HEK293 (cell line): ENCODE measurements at regions not wholly inside any gene's neighbourhood (a gene's known extent, or its start where the extent isn't known, plus 50 kb on each side); places are given as distances from the start of the nearest gene placed in this dataset.

Experiments used
- CTCF ChIA-PET: fragments of 350-600 bp; formaldehyde crosslinking; extraction: SDS; loops from one replicate; lab custom pipeline; 2021; ENCODE audit warnings: antibody characterized with exemption; lab: Yijun Ruan, JAX
- POLR2A ChIA-PET: fragments of 300-600 bp; formaldehyde crosslinking; extraction: SDS; loops from one replicate; lab custom pipeline; 2020; ENCODE audit warnings: antibody characterized with exemption, inconsistent platforms; lab: Yijun Ruan, JAX
- H3K27ac ChIP-seq: fragments of 200-500 bp; sonication (Bioruptor generic); 2 replicates; pipeline ENCODE4 v1.5.1; 2014; ENCODE audit warnings: low read depth, low read length, control low read depth, inconsistent platforms; ENCODE audit errors: extremely low read depth
- H3K36me3 ChIP-seq, 2 experiments: fragments of 200-500 bp in 1 of 2; sonication (Bioruptor generic) in 1 of 2; 1 replicate in 1 of 2; 2 replicates in 1 of 2; pipeline ENCODE4 v1.5.1; 2014 to 2017; ENCODE audit warnings: inconsistent platforms in 2 of 2, low read length in 2 of 2; ENCODE audit not compliant: control insufficient read depth in 2 of 2, insufficient read depth in 1 of 2
- H3K4me1 ChIP-seq: fragments of 200-500 bp; sonication (Bioruptor generic); 2 replicates; pipeline ENCODE4 v1.5.1; 2014; ENCODE audit warnings: mild to moderate bottlenecking, low read length, inconsistent platforms; ENCODE audit not compliant: control insufficient read depth, insufficient read depth
- H3K4me3 ChIP-seq: 2 replicates; pipeline ENCODE4 v1.5.1; 2011; ENCODE audit warnings: low read depth, mild to moderate bottlenecking, control low read depth, low read length, moderate library complexity
- H3K9me3 ChIP-seq: fragments of 200-500 bp; sonication (Bioruptor generic); 2 replicates; pipeline ENCODE4 v1.5.1; 2014; ENCODE audit warnings: low read depth, low read length, inconsistent platforms; ENCODE audit not compliant: control insufficient read depth, insufficient read depth
- HOXD13 ChIP-seq: sonication (generic); formaldehyde crosslinking; IDR thresholded peaks from 2 replicates; pipeline ENCODE4 v1.8.0; 2022; ENCODE audit warnings: missing genetic modification reagents, borderline replicate concordance
- MYNN ChIP-seq: fragments of 450-650 bp; formaldehyde crosslinking; IDR thresholded peaks from 2 replicates; pipeline ENCODE4 v1.5.1; 2016; ENCODE audit warnings: missing biosample characterization, missing genetic modification characterization, borderline replicate concordance
- PRDM1 ChIP-seq: fragments of 450-650 bp; formaldehyde crosslinking; IDR thresholded peaks from 2 replicates; pipeline ENCODE4; 2016; ENCODE audit warnings: missing biosample characterization, missing genetic modification characterization
- PRDM10 ChIP-seq: fragments of 450-650 bp; formaldehyde crosslinking; IDR thresholded peaks from 2 replicates; pipeline ENCODE4 v1.5.1; 2016; ENCODE audit warnings: missing biosample characterization, missing genetic modification characterization
- SALL2 ChIP-seq: fragments of 450-650 bp; formaldehyde crosslinking; IDR thresholded peaks from 2 replicates; pipeline ENCODE4 v1.5.0; 2017; ENCODE audit warnings: missing biosample characterization, mild to moderate bottlenecking, missing genetic modification characterization, borderline replicate concordance
- SP2 ChIP-seq: fragments of 450-650 bp; formaldehyde crosslinking; IDR thresholded peaks from 2 replicates; pipeline ENCODE4 v1.5.1; 2016; ENCODE audit warnings: missing biosample characterization, missing genetic modification characterization
- ZBTB26 ChIP-seq: fragments of 450-650 bp; formaldehyde crosslinking; optimal IDR thresholded peaks from 2 replicates; pipeline ENCODE3; 2016; ENCODE audit warnings: missing biosample characterization, mild to moderate bottlenecking, missing genetic modification characterization
- ZBTB48 ChIP-seq: fragments of 450-650 bp; formaldehyde crosslinking; IDR thresholded peaks from 2 replicates; pipeline ENCODE4 v1.5.1; 2016; ENCODE audit warnings: missing biosample characterization, missing genetic modification characterization
- ZBTB7A ChIP-seq: fragments of 450-650 bp; formaldehyde crosslinking; IDR thresholded peaks from 2 replicates; pipeline ENCODE4 v1.5.1; 2016; ENCODE audit warnings: low read depth, missing biosample characterization, missing genetic modification characterization
- ZFP37 ChIP-seq: fragments of 450-650 bp; formaldehyde crosslinking; IDR thresholded peaks from 2 replicates; pipeline ENCODE4 v1.5.1; 2016; ENCODE audit warnings: missing biosample characterization, missing genetic modification characterization
- ZIC2 ChIP-seq: fragments of 450-650 bp; formaldehyde crosslinking; IDR thresholded peaks from 2 replicates; pipeline ENCODE4 v1.5.1; 2016; ENCODE audit warnings: missing biosample characterization, missing genetic modification characterization
- ZNF121 ChIP-seq: fragments of 450-650 bp; formaldehyde crosslinking; IDR thresholded peaks from 2 replicates; pipeline ENCODE4 v1.5.1; 2016; ENCODE audit warnings: missing biosample characterization, missing genetic modification characterization
- ZNF133 ChIP-seq: fragments of 450-650 bp; formaldehyde crosslinking; IDR thresholded peaks from 2 replicates; pipeline ENCODE4 v1.5.1; 2016; ENCODE audit warnings: missing biosample characterization, missing genetic modification characterization
- ZNF155 ChIP-seq: fragments of 450-650 bp; formaldehyde crosslinking; IDR thresholded peaks from 2 replicates; pipeline ENCODE4 v1.5.1; 2016; ENCODE audit warnings: missing biosample characterization, missing genetic modification characterization
- ZNF2 ChIP-seq: fragments of 450-650 bp; formaldehyde crosslinking; IDR thresholded peaks from 2 replicates; pipeline ENCODE4 v1.5.1; 2016; ENCODE audit warnings: missing biosample characterization, missing genetic modification characterization
- ZNF223 ChIP-seq: fragments of 450-650 bp; formaldehyde crosslinking; IDR thresholded peaks from 2 replicates; pipeline ENCODE4 v1.5.1; 2016; ENCODE audit warnings: missing biosample characterization, missing genetic modification characterization
- ZNF266 ChIP-seq: fragments of 450-650 bp; formaldehyde crosslinking; IDR thresholded peaks from 2 replicates; pipeline ENCODE4 v1.5.1; 2016; ENCODE audit warnings: missing biosample characterization, missing genetic modification characterization, low read depth
- ZNF324 ChIP-seq: fragments of 450-650 bp; formaldehyde crosslinking; IDR thresholded peaks from 2 replicates; pipeline ENCODE4 v1.5.1; 2016; ENCODE audit warnings: missing biosample characterization, missing genetic modification characterization
- ZNF350 ChIP-seq: fragments of 450-650 bp; formaldehyde crosslinking; IDR thresholded peaks from 2 replicates; pipeline ENCODE4 v1.5.0; 2017; ENCODE audit warnings: missing biosample characterization, mild to moderate bottlenecking, missing genetic modification characterization
- ZNF354C ChIP-seq: fragments of 450-650 bp; formaldehyde crosslinking; IDR thresholded peaks from 2 replicates; pipeline ENCODE4 v1.5.1; 2016; ENCODE audit warnings: missing biosample characterization, missing genetic modification characterization, low read depth, borderline replicate concordance
- ZNF37A ChIP-seq: fragments of 450-650 bp; IDR thresholded peaks from 2 replicates; pipeline ENCODE4 v1.5.1; 2018; ENCODE audit warnings: missing biosample characterization, missing genetic modification characterization
- ZNF514 ChIP-seq: fragments of 450-650 bp; formaldehyde crosslinking; IDR thresholded peaks from 2 replicates; pipeline ENCODE4 v1.5.1; 2016; ENCODE audit warnings: missing biosample characterization, missing genetic modification characterization
- ZNF571 ChIP-seq: fragments of 450-650 bp; formaldehyde crosslinking; IDR thresholded peaks from 2 replicates; pipeline ENCODE4 v1.5.0; 2017; ENCODE audit warnings: missing biosample characterization, missing genetic modification characterization
- ZNF626 ChIP-seq: fragments of 450-650 bp; sonication (Bioruptor Pico); formaldehyde crosslinking; IDR thresholded peaks from 2 replicates; pipeline ENCODE4 v1.5.1; 2018; ENCODE audit warnings: missing biosample characterization, missing genetic modification characterization, inconsistent platforms
- ZNF654 ChIP-seq: fragments of 450-650 bp; formaldehyde crosslinking; IDR thresholded peaks from 2 replicates; pipeline ENCODE4 v1.5.1; 2016; ENCODE audit warnings: low read depth, missing biosample characterization, missing genetic modification characterization
- ZNF660 ChIP-seq: fragments of 450-650 bp; IDR thresholded peaks from 2 replicates; pipeline ENCODE4 v1.5.1; 2018; ENCODE audit warnings: missing biosample characterization, mild to moderate bottlenecking, missing genetic modification characterization
- ZNF76 ChIP-seq: fragments of 450-650 bp; formaldehyde crosslinking; IDR thresholded peaks from 2 replicates; pipeline ENCODE4; 2016; ENCODE audit warnings: low read depth, missing biosample characterization, missing genetic modification characterization, borderline replicate concordance
- ZNF776 ChIP-seq: fragments of 450-650 bp; formaldehyde crosslinking; IDR thresholded peaks from 2 replicates; pipeline ENCODE4 v1.5.0; 2017; ENCODE audit warnings: missing biosample characterization, missing genetic modification characterization, borderline replicate concordance
- ZNF785 ChIP-seq: fragments of 450-650 bp; formaldehyde crosslinking; IDR thresholded peaks from 2 replicates; pipeline ENCODE4 v1.5.1; 2016; ENCODE audit warnings: missing biosample characterization, missing genetic modification characterization
- ZNF791 ChIP-seq: fragments of 450-650 bp; formaldehyde crosslinking; IDR thresholded peaks from 2 replicates; pipeline ENCODE4 v1.5.1; 2016; ENCODE audit warnings: missing biosample characterization, missing genetic modification characterization
- ZNF792 ChIP-seq: fragments of 450-650 bp; formaldehyde crosslinking; IDR thresholded peaks from 2 replicates; pipeline ENCODE4 v1.5.1; 2016; ENCODE audit warnings: missing biosample characterization, missing genetic modification characterization
- TF ChIP-seq, protein P1 (sequence below): fragments of 450-650 bp; formaldehyde crosslinking; IDR thresholded peaks from 2 replicates; pipeline ENCODE4 v1.5.1; 2017; ENCODE audit warnings: missing biosample characterization, missing genetic modification characterization

DNA sequence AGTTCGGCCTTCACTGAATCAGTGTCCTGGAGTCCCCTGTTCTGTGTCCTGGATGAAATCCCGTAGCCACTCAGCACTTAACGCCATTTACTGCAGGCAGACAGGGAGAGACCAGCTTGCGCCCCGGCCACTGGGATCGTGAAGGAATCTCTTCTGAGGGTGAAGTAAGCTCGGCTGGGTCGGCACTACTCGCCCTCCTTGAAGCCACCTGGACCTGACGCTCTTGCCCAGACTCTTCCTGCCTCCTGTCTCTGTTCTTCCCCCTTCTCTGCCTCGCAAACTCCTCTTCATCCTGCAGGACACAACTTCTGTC, 99.9 kb upstream of the ZBTB40 start (continued):
- no peak for TF ChIP-seq ZNF350 (tag by site-specific recombination)
- no peak for TF ChIP-seq ZBTB48 (tag by site-specific recombination)
- TF ChIP-seq ZBTB7A = no peak
- TF ChIP-seq HOXD13 = no peak

- POLR2A ChIA-PET = no interaction called here
- H3K4me1 ChIP-seq = peaks cover 8% of the 10 kb centered on the region
- no peaks in the 10 kb centered on the region for H3K36me3 ChIP-seq
- H3K27ac ChIP-seq = no peak overlapping the region
- no peak for TF ChIP-seq ZNF155
- no peak for TF ChIP-seq ZNF324 (tag by site-specific recombination)
- TF ChIP-seq SP2 (tag by site-specific recombination) = no peak
- no peak for TF ChIP-seq ZBTB26 (tag by site-specific recombination)
- no peak for TF ChIP-seq ZNF350 (tag by site-specific recombination)
- no peak for TF ChIP-seq ZNF785 (tag by site-specific recombination)
- TF ChIP-seq ZNF776 (tag by site-specific recombination) = no peak
- TF ChIP-seq ZNF76 (tag by site-specific recombination) = no peak
- TF ChIP-seq PRDM10 (tag by site-specific recombination) = no peak
- TF ChIP-seq SALL2 (tag by site-specific recombination) = no peak
- no peak for TF ChIP-seq ZNF37A (tag by site-specific recombination)
- TF ChIP-seq MYNN (tag by site-specific recombination) = no peak
- no peak for TF ChIP-seq ZNF626
- TF ChIP-seq ZFP37 = no peak
- TF ChIP-seq, protein P1, sequence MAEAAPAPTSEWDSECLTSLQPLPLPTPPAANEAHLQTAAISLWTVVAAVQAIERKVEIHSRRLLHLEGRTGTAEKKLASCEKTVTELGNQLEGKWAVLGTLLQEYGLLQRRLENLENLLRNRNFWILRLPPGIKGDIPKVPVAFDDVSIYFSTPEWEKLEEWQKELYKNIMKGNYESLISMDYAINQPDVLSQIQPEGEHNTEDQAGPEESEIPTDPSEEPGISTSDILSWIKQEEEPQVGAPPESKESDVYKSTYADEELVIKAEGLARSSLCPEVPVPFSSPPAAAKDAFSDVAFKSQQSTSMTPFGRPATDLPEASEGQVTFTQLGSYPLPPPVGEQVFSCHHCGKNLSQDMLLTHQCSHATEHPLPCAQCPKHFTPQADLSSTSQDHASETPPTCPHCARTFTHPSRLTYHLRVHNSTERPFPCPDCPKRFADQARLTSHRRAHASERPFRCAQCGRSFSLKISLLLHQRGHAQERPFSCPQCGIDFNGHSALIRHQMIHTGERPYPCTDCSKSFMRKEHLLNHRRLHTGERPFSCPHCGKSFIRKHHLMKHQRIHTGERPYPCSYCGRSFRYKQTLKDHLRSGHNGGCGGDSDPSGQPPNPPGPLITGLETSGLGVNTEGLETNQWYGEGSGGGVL = no peak
- TF ChIP-seq ZNF133 (tag by site-specific recombination) = no peak
- TF ChIP-seq ZNF121 = no peak
- TF ChIP-seq, all 188 proteins: peak for 0
- Histone ChIP-seq H3K4me3 (no peak overlapping the region), H3K9me3 (no peaks in the 10 kb centered on the region)
- CTCF ChIA-PET = interaction anchor here (0.6 kb wide), 1 partner anchor 22 kb away, joined by 3 read pairs; no protein-coding TSS in a partner anchor
Observed at GRCh38 chr1:22352355-22352754, 99.3 kb upstream of the ZBTB40 start.

DNA sequence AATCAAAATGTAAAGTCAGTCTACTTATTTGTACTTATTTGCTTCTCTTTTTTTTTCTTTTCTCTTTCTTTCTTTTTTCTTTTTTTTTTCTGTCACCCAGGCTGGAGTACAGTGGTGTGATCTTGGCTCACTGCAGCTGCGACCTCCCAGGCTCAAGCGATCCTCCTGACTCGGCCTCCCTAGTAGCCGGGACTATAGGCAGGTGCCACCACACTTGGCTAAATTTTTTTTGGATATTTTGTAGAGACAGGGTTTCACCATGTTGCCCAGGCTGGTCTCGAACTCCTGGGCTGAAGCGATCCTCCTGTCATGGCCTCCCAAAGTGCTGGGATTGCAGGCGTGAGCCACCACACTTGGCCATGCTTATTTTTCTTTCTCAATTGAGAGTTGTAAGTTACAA, 98.8 kb upstream of the ZBTB40 start:
- H3K9me3 ChIP-seq = no peaks in the 10 kb centered on the region
- POLR2A ChIA-PET = no interaction called here
- no peak overlapping the region for H3K27ac ChIP-seq
- CTCF ChIA-PET = interaction anchor here (0.9 kb wide), 1 partner anchor 12 kb away, joined by 4 read pairs; no protein-coding TSS in a partner anchor
- peaks cover 8% of the 10 kb centered on the region for H3K4me1 ChIP-seq
- no peak overlapping the region for H3K4me3 ChIP-seq
- no peaks in the 10 kb centered on the region for H3K36me3 ChIP-seq
- no peak for TF ChIP-seq PRDM1
- no peak for TF ChIP-seq ZNF223 (tag by site-specific recombination)
- no peak for TF ChIP-seq ZNF571 (tag by site-specific recombination)
- no peak for TF ChIP-seq ZNF354C (tag by site-specific recombination)
- no peak for TF ChIP-seq ZNF2
- no peak for TF ChIP-seq ZNF660 (tag by site-specific recombination)
- no peak for TF ChIP-seq ZIC2 (tag by site-specific recombination)
- no peak for TF ChIP-seq ZNF654 (tag by site-specific recombination)
- TF ChIP-seq ZNF792 (tag by site-specific recombination) = no peak
- no peak for TF ChIP-seq ZNF791 (tag by site-specific recombination)
- no peak for TF ChIP-seq ZNF266
- no peak for TF ChIP-seq ZNF514
